GM23248 (cell line): ENCODE measurements at regions not wholly inside any gene's neighbourhood (a gene's known extent, or its start where the extent isn't known, plus 50 kb on each side); places are given as distances from the start of the nearest gene placed in this dataset.

Source experiments
- EZH2 ChIP-seq: fragments of 200-600 bp; sonication (generic); IDR thresholded peaks from 2 replicates; pipeline ENCODE4 v1.6.1; 2018; ENCODE audit warnings: antibody characterized with exemption, mild to moderate bottlenecking; ENCODE audit not compliant: insufficient read depth, poor library complexity, severe bottlenecking
- EZH2phosphoT487 ChIP-seq: fragments of 200-600 bp; sonication (generic); IDR thresholded peaks from 2 replicates; pipeline ENCODE4 v1.6.1; 2018; ENCODE audit warnings: antibody characterized with exemption, moderate library complexity, mild to moderate bottlenecking, low read depth; ENCODE audit not compliant: insufficient read depth

DNA sequence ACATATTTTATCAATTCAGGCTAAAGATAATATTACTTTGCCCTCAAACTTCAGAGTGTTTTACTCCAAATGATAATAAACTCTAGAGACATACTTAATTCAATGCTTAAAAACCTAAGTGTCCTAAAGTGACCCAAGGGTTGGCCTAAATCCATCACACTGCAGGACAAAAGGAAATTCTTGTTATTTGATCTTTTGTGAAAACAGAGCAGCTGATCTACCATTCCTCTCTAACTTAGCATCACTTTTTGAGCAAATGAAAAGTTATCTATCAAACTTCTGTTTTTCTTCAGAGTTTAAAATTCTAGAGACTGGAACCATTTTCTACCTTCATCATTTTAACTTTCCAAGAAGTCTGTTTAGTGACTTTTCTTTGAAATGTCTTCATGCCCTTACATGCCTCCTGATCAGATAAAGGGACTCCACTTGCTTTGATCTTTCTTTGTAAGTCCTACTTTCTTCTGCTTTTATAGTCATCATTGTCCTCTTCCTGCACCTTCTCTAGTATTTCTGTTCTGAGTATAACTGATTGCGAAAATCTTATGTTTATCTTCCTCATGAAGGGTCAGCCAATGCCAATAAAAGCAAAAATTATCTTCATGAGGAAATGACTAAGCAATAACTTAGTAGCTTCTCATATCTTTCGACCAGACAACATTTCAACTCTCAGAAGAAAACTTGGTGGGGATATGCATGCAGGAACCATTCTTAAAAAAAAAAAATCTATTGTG, 378.7 kb upstream of the TGFBR2 start:
- TF ChIP-seq EZH2phosphoT487 (peak; percentile 48; the same call in 1 of the 2 replicates), EZH2 (no peak)
